ENCODE measurements at regions not wholly inside any gene's neighbourhood (a gene's known extent, or its start where the extent isn't known, plus 50 kb on each side); places are given as distances from the start of the nearest gene placed in this dataset.
"Not testable (repeated sequence)": the region's sequence is repeated elsewhere in the genome, so short reads cannot be mapped to it uniquely, and the experiment has no call there.

DNA sequence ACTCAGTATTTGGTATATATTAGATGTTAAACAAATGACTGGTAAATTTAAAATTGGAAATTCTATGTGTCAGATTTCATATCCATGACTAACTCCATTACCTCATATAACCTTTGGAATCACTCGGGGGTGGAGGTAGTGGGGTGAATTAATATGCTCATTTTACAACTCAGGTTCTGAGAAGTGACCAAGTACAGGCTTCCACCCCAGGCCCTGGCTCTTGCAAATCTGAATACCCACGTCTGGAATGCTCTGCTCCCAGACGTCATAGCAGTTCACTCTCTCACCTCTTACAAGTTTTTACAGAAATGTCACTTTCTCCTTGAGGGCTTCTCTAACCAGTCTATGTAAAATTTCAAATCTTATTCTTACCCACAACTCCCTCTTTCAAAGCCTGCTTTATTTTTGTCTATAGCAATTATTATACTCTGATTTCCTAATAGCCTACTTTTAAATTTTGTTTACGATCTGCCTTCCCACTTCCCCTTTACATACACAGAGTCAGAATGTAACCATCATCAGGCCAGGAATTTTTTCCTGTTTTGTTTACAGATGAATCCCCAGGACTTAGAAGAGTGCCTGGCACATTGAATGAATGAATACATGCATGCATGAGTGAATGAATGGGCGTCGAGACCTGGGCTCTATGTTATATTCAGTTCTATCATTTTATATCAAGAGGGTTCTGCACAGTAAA is 134.1 kb upstream of the IFNE start:
- peaks cover 7% of the 10 kb centered on the region for H3K27me3 Mint-ChIP-seq
- no peaks in the 10 kb centered on the region for H3K4me1 Mint-ChIP-seq
- H3K27ac Mint-ChIP-seq, result no peak overlapping the region
- ChIA-PET POLR2A (no interaction called here), CTCF (no interaction called here)
- TF ChIP-seq, protein P1, sequence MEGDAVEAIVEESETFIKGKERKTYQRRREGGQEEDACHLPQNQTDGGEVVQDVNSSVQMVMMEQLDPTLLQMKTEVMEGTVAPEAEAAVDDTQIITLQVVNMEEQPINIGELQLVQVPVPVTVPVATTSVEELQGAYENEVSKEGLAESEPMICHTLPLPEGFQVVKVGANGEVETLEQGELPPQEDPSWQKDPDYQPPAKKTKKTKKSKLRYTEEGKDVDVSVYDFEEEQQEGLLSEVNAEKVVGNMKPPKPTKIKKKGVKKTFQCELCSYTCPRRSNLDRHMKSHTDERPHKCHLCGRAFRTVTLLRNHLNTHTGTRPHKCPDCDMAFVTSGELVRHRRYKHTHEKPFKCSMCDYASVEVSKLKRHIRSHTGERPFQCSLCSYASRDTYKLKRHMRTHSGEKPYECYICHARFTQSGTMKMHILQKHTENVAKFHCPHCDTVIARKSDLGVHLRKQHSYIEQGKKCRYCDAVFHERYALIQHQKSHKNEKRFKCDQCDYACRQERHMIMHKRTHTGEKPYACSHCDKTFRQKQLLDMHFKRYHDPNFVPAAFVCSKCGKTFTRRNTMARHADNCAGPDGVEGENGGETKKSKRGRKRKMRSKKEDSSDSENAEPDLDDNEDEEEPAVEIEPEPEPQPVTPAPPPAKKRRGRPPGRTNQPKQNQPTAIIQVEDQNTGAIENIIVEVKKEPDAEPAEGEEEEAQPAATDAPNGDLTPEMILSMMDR (IDR thresholded peaks at IDR 0.05), result no peak
- no peak overlapping the region for H3K4me3 Mint-ChIP-seq
- intact Hi-C loops (cut with micrococcal nuclease), result no loop called here
- H3K9me3 Mint-ChIP-seq, result no peaks in the 10 kb centered on the region
- H3K36me3 Mint-ChIP-seq (ENCODE audit: low read depth), result no peaks in the 10 kb centered on the region
- DNase-seq, result no peak
- no peak for ATAC-seq (ENCODE audit: low read depth)

DNA sequence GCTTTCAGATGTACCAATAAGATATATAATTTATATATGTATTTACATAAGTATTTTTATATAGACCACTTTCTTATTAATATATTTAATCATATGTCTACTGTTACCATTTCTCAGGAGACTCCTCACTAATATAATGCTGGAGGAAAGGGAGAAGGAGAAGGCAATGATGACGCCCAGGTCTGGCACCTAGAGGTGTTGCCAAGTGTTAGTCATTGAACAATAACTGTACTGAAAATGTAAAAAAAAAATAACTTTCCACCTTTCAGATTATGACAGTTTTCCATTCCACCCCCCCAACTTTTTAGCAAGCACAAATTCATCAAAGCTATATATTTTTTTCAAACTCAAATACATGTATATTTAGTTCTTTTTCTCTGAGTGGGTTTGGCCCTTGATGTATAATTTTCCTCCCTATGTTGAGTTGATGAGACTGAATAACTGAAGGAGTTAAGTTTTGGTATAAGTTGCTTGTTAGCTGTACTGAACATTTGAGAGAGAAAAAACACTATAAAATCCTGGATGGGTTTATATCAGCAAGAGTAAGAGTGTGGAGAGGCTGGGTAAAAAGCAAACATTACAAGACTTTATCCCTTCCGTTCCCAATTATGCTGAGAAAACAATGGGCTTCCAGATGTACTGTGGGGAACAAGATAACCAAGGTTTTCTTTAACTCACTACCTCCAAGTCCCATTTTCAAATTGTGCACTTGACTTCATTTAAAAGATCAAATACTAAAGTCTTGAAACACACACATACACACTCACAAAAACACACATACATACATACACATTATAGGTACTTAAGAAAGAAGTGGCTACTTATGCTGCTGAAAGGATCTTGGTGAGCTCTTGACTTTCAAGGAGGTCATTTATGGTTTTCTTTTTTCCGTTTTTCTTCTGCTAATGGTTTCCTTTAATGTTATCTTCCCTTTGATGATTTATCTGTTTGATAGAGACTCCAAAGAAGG is 142.8 kb upstream of the IFNE start:
- no peak for DNase-seq

DNA sequence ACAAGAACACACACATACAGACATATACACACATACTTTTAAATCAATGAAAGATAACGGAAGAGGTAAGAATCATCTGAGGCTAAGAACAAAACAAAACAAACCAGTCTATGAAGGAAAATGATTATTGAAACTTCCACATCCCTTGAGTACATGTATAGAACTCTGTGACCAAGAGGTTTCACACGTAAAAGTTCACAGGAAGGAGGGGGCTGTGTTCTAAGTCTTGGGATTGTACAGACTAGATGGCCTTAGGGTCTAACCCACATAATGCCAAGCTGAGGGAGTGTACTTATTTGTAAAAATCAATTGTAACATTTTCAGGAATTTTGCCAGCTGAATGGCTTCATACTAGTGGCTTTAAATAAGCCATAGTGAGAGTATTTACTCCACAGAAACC is 144.4 kb upstream of the IFNE start:
- CTCF ChIA-PET, result no interaction called here
- POLR2A ChIA-PET, result no interaction called here
- Mint-ChIP-seq H3K36me3 (ENCODE audit: low read depth) (no peaks in the 10 kb centered on the region), H3K4me3 (no peak overlapping the region), H3K4me1 (no peaks in the 10 kb centered on the region), H3K9me3 (no peaks in the 10 kb centered on the region), H3K27me3 (peaks cover 13% of the 10 kb centered on the region), H3K27ac (no peak overlapping the region)
- ATAC-seq (ENCODE audit: low read depth) (no peak), DNase-seq (no peak)
- TF ChIP-seq, protein P1 (IDR thresholded peaks at IDR 0.05), result no peak
- intact Hi-C loops (cut with micrococcal nuclease), result no loop called here

More for the DNA sequence above, 142.8 kb upstream of the IFNE start:
- intact Hi-C loops (cut with micrococcal nuclease), result no loop called here
- TF ChIP-seq, protein P1 (IDR thresholded peaks at IDR 0.05), result no peak
- Mint-ChIP-seq H3K36me3 (ENCODE audit: low read depth) (no peaks in the 10 kb centered on the region), H3K4me3 (no peak overlapping the region), H3K27me3 (peaks cover 11% of the 10 kb centered on the region), H3K4me1 (no peaks in the 10 kb centered on the region), H3K9me3 (no peaks in the 10 kb centered on the region), H3K27ac (no peak overlapping the region)
- CTCF ChIA-PET, result no interaction called here
- POLR2A ChIA-PET, result no interaction called here
- no peak for ATAC-seq (ENCODE audit: low read depth)

DNA sequence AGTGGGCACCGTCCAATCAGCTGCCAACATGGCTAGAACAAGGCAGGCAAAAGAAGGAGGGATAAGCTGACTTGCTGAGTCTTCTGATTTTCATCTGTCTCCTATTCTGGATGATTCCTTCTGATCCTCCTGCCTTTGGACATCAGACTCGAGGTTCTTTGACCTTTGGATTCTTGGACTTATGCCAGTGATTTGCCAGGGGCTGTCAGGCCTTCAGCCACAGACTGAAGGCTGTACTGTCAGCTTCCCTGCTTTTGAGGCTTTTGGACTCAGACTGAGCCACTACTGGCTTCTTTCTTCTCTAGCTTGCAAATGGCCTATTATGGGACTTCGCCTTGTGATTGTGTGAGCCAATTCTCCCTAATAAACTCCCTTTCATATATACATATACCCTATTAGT is 146.8 kb upstream of the IFNE start:
- DNase-seq; CTCF ChIA-PET; H3K36me3 Mint-ChIP-seq (ENCODE audit: low read depth); H3K4me1 Mint-ChIP-seq; H3K9me3 Mint-ChIP-seq; H3K27me3 Mint-ChIP-seq; POLR2A ChIA-PET; H3K4me3 Mint-ChIP-seq; intact Hi-C loops (cut with micrococcal nuclease); ATAC-seq (ENCODE audit: low read depth); H3K27ac Mint-ChIP-seq: not testable (repeated sequence)

DNA sequence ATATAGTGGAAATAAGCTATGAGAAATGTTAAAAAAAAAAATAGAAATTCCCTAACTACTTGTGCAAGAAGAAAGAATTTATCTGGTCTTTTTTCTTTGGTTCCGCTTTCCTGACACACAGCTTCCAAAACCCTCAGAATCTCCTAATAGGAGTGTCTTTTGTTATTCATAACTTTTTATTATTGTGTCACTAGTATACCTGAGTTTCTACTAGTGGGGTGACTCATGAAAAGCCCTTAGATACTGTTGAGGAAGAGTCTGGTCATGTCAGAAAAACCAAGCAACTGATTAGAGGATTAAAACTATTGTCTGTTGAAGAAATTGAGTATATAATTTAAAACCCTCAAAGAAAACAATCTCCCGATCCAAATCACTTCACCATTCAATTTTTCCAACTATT is 152.8 kb upstream of the IFNE start:
- Mint-ChIP-seq H3K27me3 (peaks cover 2% of the 10 kb centered on the region), H3K4me3 (no peak overlapping the region), H3K4me1 (no peaks in the 10 kb centered on the region), H3K9me3 (no peaks in the 10 kb centered on the region), H3K36me3 (ENCODE audit: low read depth) (no peaks in the 10 kb centered on the region), H3K27ac (no peak overlapping the region)
- DNase-seq (no peak), ATAC-seq (ENCODE audit: low read depth) (no peak)
- POLR2A ChIA-PET, result no interaction called here
- CTCF ChIA-PET, result no interaction called here
- TF ChIP-seq, protein P1 (IDR thresholded peaks at IDR 0.05), result no peak
- intact Hi-C loops (cut with micrococcal nuclease), result no loop called here
